Spleen (tissue), 7 donors: ENCODE measurements at regions not wholly inside any gene's neighbourhood (a gene's known extent, or its start where the extent isn't known, plus 50 kb on each side); places are given as distances from the start of the nearest gene placed in this dataset.
"Not testable (repeated sequence)": the region's sequence is repeated elsewhere in the genome, so short reads cannot be mapped to it uniquely, and the experiment has no call there.

Experiments
- POLR2A ChIP-seq, 3 donors: fragments of 450-650 bp; IDR thresholded peaks; one replicate each; pipeline ENCODE4 v1.5.1; 2017; ENCODE audit warnings: antibody characterized with exemption in 3 of 3, mild to moderate bottlenecking in 1 of 3
- POLR2AphosphoS5 ChIP-seq, 3 donors: sonication (generic); formaldehyde crosslinking; IDR thresholded peaks; one replicate each; pipeline ENCODE4 v1.5.1; 2017; ENCODE audit warnings: antibody characterized with exemption in 3 of 3
- TF ChIP-seq, protein P1 (sequence below), 11 experiments: fragments of 200-600 bp in 7 of 11; fragments of 450-650 bp in 4 of 11; sonication (generic) in 4 of 11; IDR thresholded peaks in 8 of 11; conservative IDR thresholded peaks in 3 of 11; 1 replicate in 7 of 11; 2 replicates in 4 of 11; pipeline versions ENCODE4 v1.4.0 to v1.8.0; 2016 to 2021; ENCODE audit warnings: antibody characterized with exemption in 11 of 11, inconsistent platforms in 4 of 11, mild to moderate bottlenecking in 1 of 11
- donor health status: DM: no; HTN: no; CAD: no; lungs with moderate emphysema.
- donor health status: DM: no; HTN: no; CAD: no.
- donor health status: DM: no; HTN: no; CAD: no.

DNA sequence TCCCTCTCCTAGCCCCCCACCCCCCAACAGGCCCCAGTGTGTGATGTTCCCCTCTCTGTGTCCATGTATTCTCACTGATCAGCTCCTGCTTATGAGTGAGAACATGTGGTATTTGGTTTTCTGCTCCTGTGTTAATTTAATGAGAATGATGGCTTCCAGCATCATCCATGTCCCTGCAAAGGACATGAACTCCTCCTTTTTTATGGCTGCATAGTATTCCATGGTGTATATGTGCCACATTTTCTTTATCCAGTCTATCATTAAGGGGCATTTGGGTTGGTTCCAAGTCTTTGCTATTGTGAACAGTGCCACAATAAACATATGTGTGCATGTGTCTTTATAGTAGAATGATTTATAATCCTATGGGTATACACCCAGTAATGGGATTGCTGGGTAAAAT, 74.0 kb upstream of the ADRB2 start:
- TF ChIP-seq POLR2AphosphoS5, POLR2A (IDR thresholded peaks at IDR 0.05): not testable (repeated sequence)
- TF ChIP-seq, protein P1, sequence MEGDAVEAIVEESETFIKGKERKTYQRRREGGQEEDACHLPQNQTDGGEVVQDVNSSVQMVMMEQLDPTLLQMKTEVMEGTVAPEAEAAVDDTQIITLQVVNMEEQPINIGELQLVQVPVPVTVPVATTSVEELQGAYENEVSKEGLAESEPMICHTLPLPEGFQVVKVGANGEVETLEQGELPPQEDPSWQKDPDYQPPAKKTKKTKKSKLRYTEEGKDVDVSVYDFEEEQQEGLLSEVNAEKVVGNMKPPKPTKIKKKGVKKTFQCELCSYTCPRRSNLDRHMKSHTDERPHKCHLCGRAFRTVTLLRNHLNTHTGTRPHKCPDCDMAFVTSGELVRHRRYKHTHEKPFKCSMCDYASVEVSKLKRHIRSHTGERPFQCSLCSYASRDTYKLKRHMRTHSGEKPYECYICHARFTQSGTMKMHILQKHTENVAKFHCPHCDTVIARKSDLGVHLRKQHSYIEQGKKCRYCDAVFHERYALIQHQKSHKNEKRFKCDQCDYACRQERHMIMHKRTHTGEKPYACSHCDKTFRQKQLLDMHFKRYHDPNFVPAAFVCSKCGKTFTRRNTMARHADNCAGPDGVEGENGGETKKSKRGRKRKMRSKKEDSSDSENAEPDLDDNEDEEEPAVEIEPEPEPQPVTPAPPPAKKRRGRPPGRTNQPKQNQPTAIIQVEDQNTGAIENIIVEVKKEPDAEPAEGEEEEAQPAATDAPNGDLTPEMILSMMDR (IDR thresholded peaks at IDR 0.05 in 8 of 11, conservative IDR thresholded peaks at IDR 0.05 in 3 of 11): not testable (repeated sequence)
